GM12892 (cell line): ENCODE measurements at regions not wholly inside any gene's neighbourhood (a gene's known extent, or its start where the extent isn't known, plus 50 kb on each side); places are given as distances from the start of the nearest gene placed in this dataset.
"Not testable (repeated sequence)": the region's sequence is repeated elsewhere in the genome, so short reads cannot be mapped to it uniquely, and the experiment has no call there.

Experiments used
- POLR2A ChIP-seq: IDR thresholded peaks from 2 replicates; pipeline ENCODE4 v1.6.1; 2011; ENCODE audit warnings: low read depth, low read length, control low read depth
- POLR2AphosphoS5 ChIP-seq: IDR thresholded peaks from 2 replicates; pipeline ENCODE4 v1.6.1; 2011; ENCODE audit warnings: low read depth, low read length, control low read depth

GRCh38 chr21:27930108-27930767 is 963.4 kb upstream of the ADAMTS5 start:
- TF ChIP-seq POLR2AphosphoS5, POLR2A: not testable (repeated sequence)
